Progenitor cell of endocrine pancreas (in vitro differentiated cells): ENCODE measurements at regions not wholly inside any gene's neighbourhood (a gene's known extent, or its start where the extent isn't known, plus 50 kb on each side); places are given as distances from the start of the nearest gene placed in this dataset.

Source experiments
- DNase-seq: peaks from one replicate; pipeline ENCODE4 v3.0.0; 2021; ENCODE audit warnings: low spot score; ENCODE audit not compliant: unreplicated experiment
- H3K27ac Mint-ChIP-seq: 2 replicates; pipeline ENCODE4 v1.8.0; 2021; ENCODE audit warnings: mild to moderate bottlenecking, moderate library complexity, mixed read lengths
- H3K27me3 Mint-ChIP-seq: 2 replicates; pipeline ENCODE4 v1.8.0; 2021; ENCODE audit warnings: mixed read lengths
- H3K36me3 Mint-ChIP-seq: 2 replicates; pipeline ENCODE4 v1.8.0; 2022; ENCODE audit warnings: mixed read lengths; ENCODE audit not compliant: insufficient read depth
- H3K4me1 Mint-ChIP-seq: 2 replicates; pipeline ENCODE4 v1.8.0; 2021; ENCODE audit warnings: low read depth, mixed read lengths
- H3K4me3 Mint-ChIP-seq: 2 replicates; pipeline ENCODE4 v1.8.0; 2021; ENCODE audit warnings: low read depth, mild to moderate bottlenecking, moderate library complexity, mixed read lengths
- H3K9me3 Mint-ChIP-seq: 2 replicates; pipeline ENCODE4 v1.8.0; 2021; ENCODE audit warnings: low read depth, mixed read lengths
- TF ChIP-seq, protein P1 (sequence below): fragments of 200-600 bp; sonication (generic); IDR thresholded peaks from one replicate; pipeline ENCODE4 v1.5.0; 2021; ENCODE audit warnings: antibody characterized with exemption, mild to moderate bottlenecking; ENCODE audit not compliant: unreplicated experiment

DNA sequence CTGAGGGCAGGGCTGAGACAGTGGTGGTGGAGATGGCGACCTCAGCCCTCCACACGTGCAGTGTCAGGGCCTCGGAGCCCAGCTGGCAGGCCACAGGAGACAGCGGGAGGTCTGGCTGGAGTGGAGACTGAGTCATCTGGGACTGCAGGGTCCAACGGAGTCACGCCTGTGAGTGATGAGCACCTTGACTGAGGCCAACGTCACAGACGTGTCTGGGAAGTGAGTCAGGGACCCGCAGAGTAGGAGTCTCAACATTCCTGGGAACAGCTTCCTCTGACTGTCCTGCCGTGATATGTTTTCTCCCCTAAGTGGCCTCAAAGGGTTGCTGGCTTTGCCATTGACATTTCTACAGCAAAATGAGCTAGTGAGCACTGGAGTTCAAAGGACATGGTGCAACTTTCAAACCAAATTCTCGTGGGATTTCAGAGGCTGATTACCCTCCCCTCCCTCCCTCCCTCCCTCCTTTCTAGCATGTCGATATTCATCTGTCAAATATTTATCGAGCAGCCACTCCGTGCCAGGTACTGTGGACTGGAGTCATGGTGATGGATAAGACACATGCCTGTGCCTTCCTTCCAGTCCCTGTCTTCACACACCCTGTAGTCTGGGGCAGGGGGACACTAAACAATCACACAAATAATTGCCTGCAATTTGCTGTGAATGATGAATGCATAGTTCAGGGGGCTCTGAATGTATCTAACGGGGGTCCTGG, 53.3 kb upstream of the AMOTL2 start:
- H3K27ac Mint-ChIP-seq, result no peak overlapping the region
- H3K4me3 Mint-ChIP-seq, result no peak overlapping the region
- peaks cover 6% of the 10 kb centered on the region for H3K27me3 Mint-ChIP-seq
- TF ChIP-seq, protein P1, sequence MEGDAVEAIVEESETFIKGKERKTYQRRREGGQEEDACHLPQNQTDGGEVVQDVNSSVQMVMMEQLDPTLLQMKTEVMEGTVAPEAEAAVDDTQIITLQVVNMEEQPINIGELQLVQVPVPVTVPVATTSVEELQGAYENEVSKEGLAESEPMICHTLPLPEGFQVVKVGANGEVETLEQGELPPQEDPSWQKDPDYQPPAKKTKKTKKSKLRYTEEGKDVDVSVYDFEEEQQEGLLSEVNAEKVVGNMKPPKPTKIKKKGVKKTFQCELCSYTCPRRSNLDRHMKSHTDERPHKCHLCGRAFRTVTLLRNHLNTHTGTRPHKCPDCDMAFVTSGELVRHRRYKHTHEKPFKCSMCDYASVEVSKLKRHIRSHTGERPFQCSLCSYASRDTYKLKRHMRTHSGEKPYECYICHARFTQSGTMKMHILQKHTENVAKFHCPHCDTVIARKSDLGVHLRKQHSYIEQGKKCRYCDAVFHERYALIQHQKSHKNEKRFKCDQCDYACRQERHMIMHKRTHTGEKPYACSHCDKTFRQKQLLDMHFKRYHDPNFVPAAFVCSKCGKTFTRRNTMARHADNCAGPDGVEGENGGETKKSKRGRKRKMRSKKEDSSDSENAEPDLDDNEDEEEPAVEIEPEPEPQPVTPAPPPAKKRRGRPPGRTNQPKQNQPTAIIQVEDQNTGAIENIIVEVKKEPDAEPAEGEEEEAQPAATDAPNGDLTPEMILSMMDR, result no peak
- no peaks in the 10 kb centered on the region for H3K4me1 Mint-ChIP-seq
- no peaks in the 10 kb centered on the region for H3K9me3 Mint-ChIP-seq
- no peak for DNase-seq
- no peaks in the 10 kb centered on the region for H3K36me3 Mint-ChIP-seq

DNA sequence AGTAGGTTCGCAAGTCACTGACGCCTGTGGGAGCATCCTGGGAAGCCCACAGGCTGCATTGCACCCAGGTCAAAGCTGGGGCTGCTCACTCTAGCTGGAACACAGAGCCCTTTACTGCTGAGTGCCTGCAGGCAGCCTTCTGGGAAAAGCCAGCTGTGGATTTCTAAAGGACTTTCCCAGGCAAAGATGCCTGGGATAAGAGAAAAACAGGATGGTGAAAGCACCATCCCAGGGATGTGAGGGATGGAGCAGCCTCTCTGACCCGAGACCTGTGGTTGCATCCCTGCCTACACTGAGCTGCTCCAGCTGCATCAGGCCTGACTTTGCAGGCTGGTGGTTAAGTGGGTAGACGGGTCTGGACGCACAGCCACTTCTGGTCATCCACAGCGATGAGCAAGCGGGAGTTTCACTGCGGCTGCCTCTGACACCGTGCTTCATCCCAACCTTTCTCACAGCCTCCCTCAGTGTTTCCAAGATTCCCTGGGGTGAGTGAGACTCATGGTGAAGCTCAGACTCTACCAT, 52.5 kb upstream of the AMOTL2 start:
- Mint-ChIP-seq H3K27ac (no peak overlapping the region), H3K4me1 (no peaks in the 10 kb centered on the region), H3K4me3 (no peak overlapping the region), H3K27me3 (peaks cover 6% of the 10 kb centered on the region), H3K36me3 (no peaks in the 10 kb centered on the region), H3K9me3 (peaks cover 2% of the 10 kb centered on the region)
- no peak for DNase-seq
- TF ChIP-seq, protein P1, result no peak

DNA sequence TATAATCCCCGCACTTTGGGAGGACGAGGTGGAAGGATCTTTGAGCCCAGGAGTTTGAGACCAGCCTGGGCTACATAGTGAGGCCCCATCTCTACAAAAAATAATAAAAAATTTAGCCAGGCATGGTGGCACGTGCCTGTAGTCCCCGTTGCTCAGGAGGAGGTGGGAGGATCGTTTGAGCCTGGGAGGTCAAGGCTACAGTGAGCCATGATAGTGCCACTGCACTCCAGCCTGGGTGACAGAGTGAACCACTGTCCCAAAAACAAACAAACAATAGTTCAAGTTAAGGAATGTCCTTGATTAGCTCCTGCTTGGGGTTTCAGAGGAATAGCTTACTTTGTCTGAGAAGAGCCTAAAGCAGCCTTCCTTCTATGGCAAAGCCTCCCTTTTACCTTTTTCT, 51.7 kb upstream of the AMOTL2 start:
- H3K4me1 Mint-ChIP-seq, result no peaks in the 10 kb centered on the region
- H3K4me3 Mint-ChIP-seq, result no peak overlapping the region
- peaks cover 2% of the 10 kb centered on the region for H3K9me3 Mint-ChIP-seq
- no peaks in the 10 kb centered on the region for H3K36me3 Mint-ChIP-seq
- peaks cover 4% of the 10 kb centered on the region for H3K27me3 Mint-ChIP-seq
- TF ChIP-seq, protein P1, result no peak
- no peak for DNase-seq
- peak overlapping the region; percentile 17 for H3K27ac Mint-ChIP-seq
